ENCODE measurements at regions not wholly inside any gene's neighbourhood (a gene's known extent, or its start where the extent isn't known, plus 50 kb on each side); places are given as distances from the start of the nearest gene placed in this dataset.

GRCh38 chr14:89629383-89629782 lies 212.3 kb upstream of the FOXN3 start:
- DNase-seq (ENCODE audit: low read depth) = no peak

GRCh38 chr14:89628521-89628920 lies 211.5 kb upstream of the FOXN3 start:
- DNase-seq (ENCODE audit: low read depth) = no peak

DNA sequence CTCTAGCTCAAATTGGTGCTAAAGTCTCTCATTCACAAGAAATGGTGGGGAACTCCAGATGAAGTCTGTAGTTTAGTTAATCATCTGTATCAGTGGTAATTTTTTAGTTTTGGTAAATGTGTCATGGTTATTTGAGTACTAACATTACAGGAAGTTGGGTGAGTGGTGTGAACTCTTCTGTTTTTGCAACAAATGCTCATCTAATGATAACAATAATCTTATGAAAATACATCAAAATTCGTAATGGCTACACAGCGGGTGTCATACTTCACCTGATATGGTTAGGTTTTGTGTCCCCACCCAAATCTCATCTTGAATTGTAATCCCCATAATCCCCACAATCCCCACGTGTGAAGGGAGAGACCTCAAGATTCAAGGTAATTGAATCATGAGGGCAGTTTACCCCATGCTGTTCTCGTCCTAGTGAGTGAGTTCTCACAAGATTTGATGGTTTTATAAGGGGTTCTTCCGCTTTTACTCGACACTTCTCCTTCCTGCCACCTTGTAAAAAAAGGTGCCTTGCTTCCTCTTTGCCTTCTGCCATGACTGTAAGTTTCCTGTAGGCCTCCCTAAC lies 209.3 kb upstream of the FOXN3 start:
- no peak for DNase-seq (ENCODE audit: low read depth)

DNA sequence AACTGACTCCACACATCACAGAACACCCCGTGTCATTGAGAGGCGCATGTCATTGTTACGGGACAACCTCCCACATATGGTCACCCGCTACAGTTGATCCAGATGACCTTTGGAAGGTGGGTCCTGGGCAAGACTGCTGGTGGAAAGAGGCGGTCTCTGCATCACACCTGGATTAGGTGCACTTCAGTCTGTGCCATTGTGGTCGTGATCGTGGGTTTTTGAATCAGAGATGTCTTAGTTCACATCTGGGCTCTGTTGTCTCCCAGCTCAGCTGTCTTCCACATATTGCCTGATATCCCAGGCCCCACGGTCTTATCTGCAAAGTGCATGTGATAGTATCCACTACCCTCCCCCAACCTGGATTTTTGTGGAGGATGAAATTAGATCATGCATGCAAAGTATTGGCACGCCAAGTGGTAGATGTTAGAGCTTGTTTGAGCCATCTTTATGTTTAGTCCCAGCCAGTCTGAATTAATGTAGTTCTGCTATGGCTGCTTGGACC lies 208.7 kb upstream of the FOXN3 start:
- DNase-seq (ENCODE audit: low read depth) = no peak

- no peak for DNase-seq (ENCODE audit: low read depth)
Measured at GRCh38 chr14:89625244-89625713, 208.2 kb upstream of the FOXN3 start.

DNA sequence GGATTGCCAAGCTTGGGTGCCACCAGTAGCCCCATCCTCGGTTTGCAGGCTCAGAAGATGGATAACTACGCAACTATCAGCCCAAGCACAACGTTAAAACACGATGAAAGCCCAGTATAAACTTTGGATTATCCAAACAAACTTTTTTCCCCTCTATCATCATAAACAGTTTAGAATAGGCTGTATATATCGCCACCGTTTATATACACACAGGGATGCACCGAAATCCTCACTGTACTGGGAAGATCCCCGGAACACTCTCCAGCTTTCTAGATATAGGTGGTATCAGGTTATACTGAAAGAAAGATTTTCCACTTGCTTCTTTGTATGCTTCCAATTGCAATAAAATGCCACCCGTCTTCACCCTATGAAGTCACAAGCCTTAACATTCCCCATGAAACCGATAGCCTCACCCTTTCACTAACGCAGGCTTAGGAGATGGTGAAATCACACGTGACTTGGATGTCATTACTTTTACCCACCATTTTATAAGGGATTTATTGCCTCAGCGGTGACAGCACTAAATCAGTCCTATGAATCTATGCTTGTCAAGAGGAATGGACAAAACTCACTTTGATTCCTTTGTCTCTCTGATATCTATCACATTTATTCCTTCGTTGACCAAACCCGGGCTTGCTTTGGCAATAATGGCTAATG lies 207.6 kb upstream of the FOXN3 start:
- DNase-seq (ENCODE audit: low read depth) = no peak

DNA sequence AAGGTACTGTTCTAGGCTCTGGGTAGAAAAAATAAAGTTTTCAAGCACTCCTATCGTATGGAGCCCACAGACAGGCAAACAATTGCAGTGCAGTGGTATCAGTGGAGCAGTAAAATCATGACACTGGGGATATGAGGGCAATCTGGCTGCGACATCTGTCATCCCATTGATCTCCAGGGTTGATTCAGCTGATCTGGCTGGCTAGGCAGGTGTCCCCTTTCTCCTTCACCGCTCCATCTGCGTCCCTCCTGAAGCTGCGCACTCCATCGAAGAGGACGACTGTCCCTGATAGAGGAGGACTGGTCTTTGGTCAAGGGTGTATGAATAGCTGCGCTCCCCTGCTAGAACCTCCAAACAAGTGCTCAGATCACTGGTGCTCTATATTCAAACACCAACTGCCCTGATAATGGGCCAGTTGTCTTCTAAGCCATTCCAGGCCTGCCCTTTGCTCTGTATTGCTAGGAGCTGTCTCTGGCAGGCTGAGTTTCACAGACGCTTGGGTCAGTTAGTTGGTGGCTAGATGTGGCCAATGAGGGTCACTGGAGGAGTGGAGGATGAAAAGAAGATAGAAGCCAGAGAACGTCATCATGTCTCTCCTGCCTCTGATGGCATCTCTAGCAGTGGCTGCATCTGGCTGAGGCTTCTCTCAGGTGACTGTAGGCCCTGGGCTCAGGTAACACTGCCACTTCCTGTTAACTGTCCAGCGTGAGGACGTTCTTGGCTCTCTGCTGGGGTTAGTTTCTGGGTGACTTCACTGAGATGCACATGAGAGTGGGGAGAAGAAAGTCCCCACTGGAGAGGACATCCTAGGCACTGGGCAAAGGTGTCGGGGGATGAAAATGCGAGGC lies 205.0 kb upstream of the FOXN3 start:
- DNase-seq (ENCODE audit: low read depth) = no peak

DNA sequence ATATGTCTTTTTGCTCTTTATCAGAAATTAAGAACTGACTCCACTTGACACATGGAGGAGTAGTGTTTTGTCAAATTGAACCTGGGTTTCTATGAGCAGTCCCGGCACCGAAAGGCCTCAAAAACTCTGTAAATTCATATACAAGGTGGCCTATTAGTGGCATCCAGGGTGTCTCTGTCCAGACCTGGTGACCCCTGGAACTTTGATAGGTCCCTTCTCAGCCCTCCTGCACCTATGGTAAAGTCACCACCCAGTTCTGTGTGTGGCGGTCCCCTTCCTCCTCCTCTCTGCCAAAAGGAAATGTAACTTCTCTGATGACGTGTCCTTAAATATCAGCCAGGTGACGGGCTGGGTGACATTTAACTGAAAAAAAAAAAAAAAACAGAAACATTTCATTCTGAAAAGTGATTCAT lies 204.0 kb upstream of the FOXN3 start:
- no peak for DNase-seq (ENCODE audit: low read depth)

DNA sequence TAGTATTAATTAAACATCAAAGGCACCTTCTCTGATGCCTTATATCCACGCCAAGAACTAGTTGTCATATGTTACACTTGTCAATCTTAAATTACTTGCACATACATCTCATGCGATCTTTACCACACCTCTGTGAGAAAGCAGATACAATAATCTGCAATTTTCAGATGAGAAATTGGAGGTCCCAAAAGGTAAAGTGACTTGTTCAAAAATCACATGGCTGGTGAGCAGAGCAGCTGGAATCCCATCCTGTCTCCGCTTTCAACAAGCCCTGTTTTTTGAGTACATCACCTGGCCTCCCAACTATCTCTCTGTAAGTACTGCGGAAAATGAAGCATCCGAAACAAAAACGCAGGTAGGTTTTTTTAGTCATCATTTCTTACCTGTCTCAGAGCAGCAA lies 203.4 kb upstream of the FOXN3 start:
- DNase-seq (ENCODE audit: low read depth) = no peak

DNA sequence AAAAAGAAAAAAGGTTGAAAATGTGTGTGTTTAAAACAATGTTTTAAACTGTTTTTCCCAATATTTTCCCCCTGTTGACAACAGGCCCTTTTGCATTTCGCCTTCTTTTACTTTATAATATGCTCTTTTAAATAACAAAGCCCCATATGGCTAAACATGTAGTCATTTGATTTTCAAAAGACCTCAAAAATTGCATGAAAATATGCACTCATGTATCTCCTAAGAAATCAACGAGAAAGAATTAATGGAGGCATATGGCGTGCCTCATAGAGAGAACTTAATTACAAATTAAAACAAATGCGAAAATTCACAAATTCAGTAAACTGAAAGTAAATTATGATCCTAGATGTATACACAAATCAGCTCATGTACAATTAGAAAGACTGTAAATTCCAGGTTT lies 202.6 kb upstream of the FOXN3 start:
- DNase-seq (ENCODE audit: low read depth) = no peak

- peak; percentile 76 for DNase-seq (ENCODE audit: low read depth)
Measured at GRCh38 chr14:89618811-89619551, 201.9 kb upstream of the FOXN3 start.

- DNase-seq (ENCODE audit: low read depth) = peak; percentile 43
Measured at GRCh38 chr14:89618330-89618708, 201.3 kb upstream of the FOXN3 start.

- DNase-seq (ENCODE audit: low read depth) = peak; percentile 25
Measured at GRCh38 chr14:89617481-89618329, 200.7 kb upstream of the FOXN3 start.

- peak; percentile 50 for DNase-seq (ENCODE audit: low read depth)
Measured at GRCh38 chr14:89616852-89617341, 199.9 kb upstream of the FOXN3 start.

GRCh38 chr14:89616425-89616824 lies 199.4 kb upstream of the FOXN3 start:
- DNase-seq (ENCODE audit: low read depth) = no peak

GRCh38 chr14:89615421-89615820 lies 198.4 kb upstream of the FOXN3 start:
- no peak for DNase-seq (ENCODE audit: low read depth)

GRCh38 chr14:89614009-89614691 lies 197.1 kb upstream of the FOXN3 start:
- no peak for DNase-seq (ENCODE audit: low read depth)

DNA sequence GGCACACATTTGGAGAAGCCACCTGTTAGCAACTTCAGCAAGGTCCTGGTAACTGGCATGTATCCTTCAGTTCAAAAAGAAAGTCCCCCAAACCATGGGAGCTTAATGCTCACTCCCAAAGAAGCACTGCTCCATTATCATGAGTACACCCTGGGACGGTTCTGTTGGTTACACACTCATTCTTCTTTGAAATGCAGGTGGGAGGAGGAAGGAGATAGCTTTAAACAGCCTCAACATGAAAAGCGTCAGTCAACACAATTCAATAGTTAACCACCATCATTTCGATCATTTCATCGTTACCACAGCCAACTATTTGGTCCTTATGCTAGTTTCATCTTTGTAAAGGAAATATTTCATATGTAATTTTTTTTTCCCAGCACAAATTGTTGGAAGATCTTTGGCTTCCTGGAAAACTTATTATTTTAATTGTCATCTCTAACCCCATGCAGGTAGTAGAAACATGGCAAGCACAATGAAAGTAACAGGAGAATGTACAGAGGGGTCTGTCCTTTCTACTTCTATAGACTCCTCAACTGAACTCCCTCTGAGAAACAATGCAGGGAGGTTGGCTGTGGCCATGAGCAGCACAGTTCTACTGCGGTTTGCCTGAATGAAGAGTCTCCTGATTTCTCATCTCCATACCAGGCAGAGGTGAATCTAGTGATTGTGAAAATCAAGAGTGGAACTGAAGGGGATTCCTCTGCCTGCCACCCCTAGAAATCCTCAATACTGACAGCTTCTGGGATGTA lies 196.4 kb upstream of the FOXN3 start:
- no peak for DNase-seq (ENCODE audit: low read depth)

- no peak for DNase-seq (ENCODE audit: low read depth)
Measured at GRCh38 chr14:89609500-89610100, 192.6 kb upstream of the FOXN3 start.

All from fibroblast of gingiva (primary cell).